ENCODE measurements at regions not wholly inside any gene's neighbourhood (a gene's known extent, or its start where the extent isn't known, plus 50 kb on each side); places are given as distances from the start of the nearest gene placed in this dataset.

GRCh38 chr3:193832833-193833413, 239.9 kb downstream of the OPA1 start:
- RAD21 ChIA-PET (ENCODE audit: low non-redundant PET in 1 of 2, low total read pairs in 2 of 2, uncharacterized antibody in 2 of 2, unreplicated experiment in 2 of 2) = no interaction called here
- peaks cover 22 to 35% of the 10 kb centered on the region in 2 experiments for H3K4me1 ChIP-seq (ENCODE audit: control insufficient read depth in 1 of 2, insufficient read depth in 2 of 2, low read length in 2 of 2)

More at GRCh38 chr3:193832833-193833413, 239.9 kb downstream of the OPA1 start:
- no peak overlapping the region for H3K4me3 ChIP-seq (replicated peaks in 1 of 2; ENCODE audit: low read depth in 1 of 2, low read length in 2 of 2)
- no peak for ATAC-seq
- H3K9ac ChIP-seq (ENCODE audit: low read length) = no peak overlapping the region
- no peaks in the 10 kb centered on the region for H3K27me3 ChIP-seq (ENCODE audit: insufficient read depth, low read length)
- H3K79me2 ChIP-seq (ENCODE audit: insufficient read depth, low read length) = no peaks in the 10 kb centered on the region
- no peak overlapping the region for H3K27ac ChIP-seq (ENCODE audit: low read depth, low read length)
- DNase-seq (ENCODE audit: low read depth, low spot score) = no peak
- H4K20me1 ChIP-seq (ENCODE audit: insufficient read depth) = no peaks in the 10 kb centered on the region
- no peak overlapping the region for H2AFZ ChIP-seq (ENCODE audit: low read depth, low read length, poor library complexity, severe bottlenecking)
- no peak for TF ChIP-seq RAD21 (IDR thresholded peaks at IDR 0.05; ENCODE audit: low read depth)
- no peak for TF ChIP-seq CEBPB (IDR thresholded peaks at IDR 0.05; ENCODE audit: low read depth)
- TF ChIP-seq FOSL1 (IDR thresholded peaks at IDR 0.05; ENCODE audit: low read depth) = no peak
- no peak for TF ChIP-seq SP1 (IDR thresholded peaks at IDR 0.05; ENCODE audit: low read depth)
- TF ChIP-seq YY1 (IDR thresholded peaks at IDR 0.05; ENCODE audit: extremely low read depth, insufficient replicate concordance, low read depth, low read length) = no peak
- TF ChIP-seq ZNF274 (IDR thresholded peaks at IDR 0.05; ENCODE audit: low read depth, low read length) = no peak
- TF ChIP-seq SIN3A (IDR thresholded peaks at IDR 0.05; ENCODE audit: low read depth) = no peak
- TF ChIP-seq TCF7L2 (IDR thresholded peaks at IDR 0.05; ENCODE audit: borderline replicate concordance, extremely low read depth, insufficient read depth, insufficient read length) = no peak
- TF ChIP-seq POLR2AphosphoS5 (IDR thresholded peaks at IDR 0.05; ENCODE audit: low read depth, low read length) = no peak
- no peak for TF ChIP-seq EZH2 (IDR thresholded peaks at IDR 0.05)
- TF ChIP-seq CTCF (IDR thresholded peaks at IDR 0.05 in 2 of 3, conservative IDR thresholded peaks at IDR 0.05 in 1 of 3; ENCODE audit: borderline replicate concordance in 1 of 3, insufficient read depth in 1 of 3, low read depth in 2 of 3, low read length in 2 of 3) = no peak
- ChIA-PET CTCF (no interaction called here), POLR2A (no interaction called here)
- no peaks in the 10 kb centered on the region for H3K36me3 ChIP-seq (ENCODE audit: control insufficient read depth in 1 of 2, insufficient read depth in 2 of 2, low read length in 2 of 2)
- H3K9me3 ChIP-seq (ENCODE audit: control insufficient read depth in 1 of 2, insufficient read depth in 1 of 2, low read depth in 1 of 2, low read length in 2 of 2) = no peaks in the 10 kb centered on the region
- BruUV-seq (replicated peaks) = no TSS peak
- no peaks in the 10 kb centered on the region for H3K9me2 ChIP-seq (ENCODE audit: insufficient read depth)
- intact Hi-C loops (cut with micrococcal nuclease) = no loop called here
- no peak overlapping the region for H3K4me2 ChIP-seq (ENCODE audit: low read length)
